ENCODE measurements at regions not wholly inside any gene's neighbourhood (a gene's known extent, or its start where the extent isn't known, plus 50 kb on each side); places are given as distances from the start of the nearest gene placed in this dataset.

- TF ChIP-seq SUZ12 (IDR thresholded peaks at IDR 0.05) (no peak), FOXM1 (IDR thresholded peaks at IDR 0.05; ENCODE audit: borderline replicate concordance) (no peak), SP1 (IDR thresholded peaks at IDR 0.05) (no peak), L3MBTL2 (conservative IDR thresholded peaks at IDR 0.05) (no peak), TARDBP (IDR thresholded peaks at IDR 0.05) (no peak), ARNT (IDR thresholded peaks at IDR 0.05) (no peak), ELF4 (IDR thresholded peaks at IDR 0.05) (no peak), HDGF (IDR thresholded peaks at IDR 0.05; ENCODE audit: borderline replicate concordance) (no peak), ZNF384 (IDR thresholded peaks at IDR 0.05) (no peak), FOXA1 (IDR thresholded peaks at IDR 0.05) (no peak), PKNOX1 (IDR thresholded peaks at IDR 0.05) (no peak), BHLHE40 (IDR thresholded peaks at IDR 0.05; ENCODE audit: borderline replicate concordance) (no peak), LEF1 (IDR thresholded peaks at IDR 0.05; ENCODE audit: borderline replicate concordance) (no peak)
Measured at GRCh38 chr15:27671819-27672437, 427.2 kb downstream of the OCA2 start.

All from HEK293T (cell line).